ENCODE measurements at regions not wholly inside any gene's neighbourhood (a gene's known extent, or its start where the extent isn't known, plus 50 kb on each side); places are given as distances from the start of the nearest gene placed in this dataset.

- no peak for DNase-seq (ENCODE audit: low read depth)
- H3K4me3 ChIP-seq (ENCODE audit: low read depth, low read length), result no peak overlapping the region
- no peak for TF ChIP-seq CTCF (conservative IDR thresholded peaks at IDR 0.05; ENCODE audit: low read depth, low read length)
Observed at GRCh38 chr13:50412046-50412617, 396.9 kb downstream of the KCNRG start.

- H3K4me3 ChIP-seq (ENCODE audit: low read depth, low read length), result no peak overlapping the region
- DNase-seq (ENCODE audit: low read depth), result no peak
- TF ChIP-seq CTCF (conservative IDR thresholded peaks at IDR 0.05; ENCODE audit: low read depth, low read length), result no peak
Observed at GRCh38 chr13:50414640-50415039, 399.4 kb downstream of the KCNRG start.

- H3K4me3 ChIP-seq (ENCODE audit: low read depth, low read length), result no peak overlapping the region
- DNase-seq (ENCODE audit: low read depth), result no peak
- TF ChIP-seq CTCF (conservative IDR thresholded peaks at IDR 0.05; ENCODE audit: low read depth, low read length), result no peak
Observed at GRCh38 chr13:50415428-50415827, 400.2 kb downstream of the KCNRG start.

GRCh38 chr13:50417597-50417996 is 402.4 kb downstream of the KCNRG start:
- no peak for DNase-seq (ENCODE audit: low read depth)
- no peak for TF ChIP-seq CTCF (conservative IDR thresholded peaks at IDR 0.05; ENCODE audit: low read depth, low read length)
- no peak overlapping the region for H3K4me3 ChIP-seq (ENCODE audit: low read depth, low read length)

GRCh38 chr13:50419331-50419865 is 404.2 kb downstream of the KCNRG start:
- DNase-seq (ENCODE audit: low read depth), result no peak
- TF ChIP-seq CTCF (conservative IDR thresholded peaks at IDR 0.05; ENCODE audit: low read depth, low read length), result no peak
- no peak overlapping the region for H3K4me3 ChIP-seq (ENCODE audit: low read depth, low read length)

GRCh38 chr13:50419896-50420295 is 404.7 kb downstream of the KCNRG start:
- no peak for TF ChIP-seq CTCF (conservative IDR thresholded peaks at IDR 0.05; ENCODE audit: low read depth, low read length)
- no peak overlapping the region for H3K4me3 ChIP-seq (ENCODE audit: low read depth, low read length)
- no peak for DNase-seq (ENCODE audit: low read depth)

Measured in epithelial cell of proximal tubule (primary cell).